ENCODE measurements at regions not wholly inside any gene's neighbourhood (a gene's known extent, or its start where the extent isn't known, plus 50 kb on each side); places are given as distances from the start of the nearest gene placed in this dataset.
"Not testable (repeated sequence)": the region's sequence is repeated elsewhere in the genome, so short reads cannot be mapped to it uniquely, and the experiment has no call there.

GRCh38 chr2:166766220-166766619, 122.1 kb upstream of the XIRP2 start:
- DNase-seq, result no peak
- TF ChIP-seq POLR2A (IDR thresholded peaks at IDR 0.05; ENCODE audit: low read length), result no peak
- no peak for TF ChIP-seq GATA1 (IDR thresholded peaks at IDR 0.05; ENCODE audit: low read depth, low read length)

DNA sequence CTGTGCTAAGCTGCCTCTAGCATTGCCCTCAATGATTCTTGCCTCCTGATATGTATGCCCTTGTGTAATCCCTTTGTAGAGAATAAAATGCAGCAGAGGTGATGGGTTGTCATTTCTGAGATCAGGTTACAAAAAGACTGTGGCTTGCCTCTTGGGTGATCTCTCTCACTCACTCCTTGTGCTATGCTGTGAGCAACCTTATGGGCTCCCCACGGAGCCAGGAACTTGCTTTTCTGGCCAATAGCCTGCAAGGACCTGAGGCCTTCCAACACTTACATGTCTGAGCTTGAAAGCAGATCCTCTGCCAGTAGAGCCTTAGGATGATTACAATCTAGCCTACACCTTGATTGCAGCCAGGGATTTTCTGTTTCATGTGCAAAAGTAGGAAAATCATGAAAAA, 123.1 kb upstream of the XIRP2 start:
- TF ChIP-seq GATA1 (IDR thresholded peaks at IDR 0.05; ENCODE audit: low read depth, low read length) (no peak), POLR2A (IDR thresholded peaks at IDR 0.05; ENCODE audit: low read length) (no peak)
- no peak for DNase-seq

GRCh38 chr2:166764702-166765101, 123.6 kb upstream of the XIRP2 start:
- TF ChIP-seq POLR2A (IDR thresholded peaks at IDR 0.05; ENCODE audit: low read length), result no peak
- no peak for TF ChIP-seq GATA1 (IDR thresholded peaks at IDR 0.05; ENCODE audit: low read depth, low read length)
- DNase-seq, result no peak

- no peak for TF ChIP-seq POLR2A (IDR thresholded peaks at IDR 0.05; ENCODE audit: low read length)
- TF ChIP-seq GATA1 (IDR thresholded peaks at IDR 0.05; ENCODE audit: low read depth, low read length), result no peak
- no peak for DNase-seq
Measured at GRCh38 chr2:166764216-166764615, 124.1 kb upstream of the XIRP2 start.

DNA sequence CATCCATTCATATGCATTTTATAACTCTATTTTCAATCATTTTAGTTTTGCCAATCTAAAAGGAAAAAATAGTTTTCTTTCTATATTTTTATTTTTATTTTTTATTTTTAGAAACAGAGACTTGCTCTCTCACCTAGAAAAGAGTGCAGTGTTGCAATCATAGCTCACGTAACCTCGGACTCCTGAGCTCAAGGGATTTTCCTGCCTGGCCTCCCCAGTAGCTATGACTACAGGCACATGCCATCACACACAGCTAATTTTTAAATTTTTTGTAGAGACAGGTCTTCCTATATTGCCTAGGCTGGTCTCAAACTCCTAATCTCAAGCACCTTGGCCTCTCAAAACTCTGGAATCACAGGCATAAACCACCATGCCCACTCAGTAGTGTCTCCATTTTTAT, 125.5 kb upstream of the XIRP2 start:
- no peak for DNase-seq
- no peak for TF ChIP-seq GATA1 (IDR thresholded peaks at IDR 0.05; ENCODE audit: low read depth, low read length)
- no peak for TF ChIP-seq POLR2A (IDR thresholded peaks at IDR 0.05; ENCODE audit: low read length)

DNA sequence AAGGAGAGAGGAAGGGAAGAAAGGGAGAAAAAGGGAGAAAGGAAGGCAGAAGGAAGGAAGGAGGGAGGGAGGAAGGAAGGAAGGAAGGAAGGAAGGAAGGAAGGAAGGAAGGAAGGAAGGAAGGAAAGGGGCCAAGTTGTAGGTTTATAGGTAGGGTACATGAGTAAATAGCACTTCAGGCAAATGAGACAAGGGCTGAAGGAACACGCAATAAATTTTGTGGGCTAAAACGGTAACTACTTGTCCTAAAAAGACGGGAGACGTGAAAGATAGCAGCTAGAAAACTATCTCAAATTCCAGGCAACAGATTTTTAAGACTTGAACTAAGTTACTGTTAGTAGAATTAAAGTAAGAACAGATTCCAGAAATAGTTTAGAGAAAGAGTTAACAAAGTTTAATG, 129.3 kb upstream of the XIRP2 start:
- DNase-seq, result no peak
- TF ChIP-seq GATA1 (IDR thresholded peaks at IDR 0.05; ENCODE audit: low read depth, low read length) (no peak), POLR2A (IDR thresholded peaks at IDR 0.05; ENCODE audit: low read length) (no peak)

DNA sequence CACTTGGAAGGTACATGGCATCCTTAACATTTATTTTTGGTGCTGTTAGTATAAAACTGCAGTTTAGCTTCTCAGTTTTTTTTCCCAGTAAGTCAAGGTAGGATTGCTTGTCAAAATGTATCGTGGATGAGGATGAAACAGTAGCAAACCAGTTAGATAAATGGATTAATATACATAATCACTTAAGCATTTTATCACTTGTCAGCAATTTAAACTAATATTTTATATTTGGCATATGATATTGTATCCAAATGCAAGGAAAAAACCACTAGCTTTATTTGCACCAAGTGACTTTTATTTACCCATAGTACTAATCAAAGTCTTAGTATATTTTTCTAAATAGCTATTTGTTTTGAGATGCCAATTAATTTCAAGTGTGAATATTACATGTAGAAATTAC, 137.7 kb upstream of the XIRP2 start:
- no peak for TF ChIP-seq POLR2A (IDR thresholded peaks at IDR 0.05; ENCODE audit: low read length)
- TF ChIP-seq GATA1 (IDR thresholded peaks at IDR 0.05; ENCODE audit: low read depth, low read length), result no peak
- DNase-seq, result no peak

DNA sequence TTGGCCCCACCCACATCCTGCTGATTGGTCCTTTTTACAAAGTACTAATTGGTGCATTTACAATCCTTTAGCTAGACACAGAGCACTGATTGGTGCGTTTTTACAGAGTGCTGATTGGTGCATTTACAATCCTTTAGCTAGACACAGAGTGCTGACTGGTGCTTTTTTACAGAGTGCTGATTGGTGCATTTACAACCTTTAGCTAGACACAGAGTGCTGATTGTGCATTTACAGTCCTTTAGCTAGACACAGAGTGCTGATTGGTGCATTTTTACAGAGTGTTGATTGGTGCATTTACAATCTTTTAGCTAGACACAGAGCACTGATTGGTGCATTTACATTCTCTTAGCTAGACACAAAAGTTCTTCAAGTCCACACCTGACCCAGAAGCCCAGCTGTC, 144.2 kb upstream of the XIRP2 start:
- DNase-seq, result not testable (repeated sequence)

GRCh38 chr2:166743482-166743881, 144.8 kb upstream of the XIRP2 start:
- DNase-seq, result peak; percentile 4 to 5

GRCh38 chr2:166727095-166727494, 161.2 kb upstream of the XIRP2 start:
- TF ChIP-seq POLR2A (IDR thresholded peaks at IDR 0.05; ENCODE audit: low read length), result no peak
- TF ChIP-seq GATA1 (IDR thresholded peaks at IDR 0.05; ENCODE audit: low read depth, low read length), result no peak
- DNase-seq, result no peak

DNA sequence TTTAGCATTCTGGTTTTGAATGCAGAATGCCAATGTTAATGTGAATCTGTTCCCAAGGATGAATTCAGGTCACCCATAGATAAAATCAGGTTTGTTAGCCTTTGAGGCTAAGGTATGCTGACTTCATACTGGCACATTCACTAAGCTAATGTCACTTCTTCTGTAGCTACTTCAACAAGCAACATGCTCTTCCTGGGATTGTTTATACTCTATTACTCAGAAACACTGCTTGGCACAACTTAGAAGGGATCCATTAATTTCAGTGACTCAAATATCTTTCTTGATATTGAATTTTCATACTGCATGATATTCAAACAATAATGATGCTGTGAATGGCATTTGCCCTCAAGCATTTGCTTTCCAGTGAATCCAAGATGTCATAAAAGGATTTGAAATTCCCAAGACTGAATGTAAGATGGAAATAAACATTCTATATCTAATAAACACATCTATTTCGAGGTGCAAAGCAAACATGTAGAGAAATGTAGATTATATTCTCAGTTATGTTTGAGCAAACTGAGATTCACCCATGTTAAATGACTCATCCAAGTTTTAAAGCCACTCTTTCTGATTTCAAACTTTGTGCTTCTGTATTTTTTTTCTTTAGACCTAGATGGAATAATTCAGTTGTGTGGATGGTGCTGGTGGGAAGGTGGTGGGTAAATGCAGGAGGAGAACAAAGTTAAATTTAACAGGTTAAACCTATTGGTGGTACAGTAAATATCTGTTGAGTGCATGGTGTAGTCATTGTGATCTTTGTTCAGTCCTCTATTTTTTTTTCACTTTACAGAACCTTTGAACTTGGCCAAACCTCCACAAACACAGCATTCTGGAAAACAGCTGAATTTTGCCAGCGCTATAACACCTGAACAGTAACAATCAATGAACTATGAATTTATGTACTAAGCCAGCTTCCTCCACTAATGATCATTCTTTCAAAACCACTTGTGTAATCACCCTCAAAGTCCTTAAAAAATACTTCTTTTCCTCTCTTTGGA, 162.1 kb upstream of the XIRP2 start:
- TF ChIP-seq GATA1 (IDR thresholded peaks at IDR 0.05; ENCODE audit: low read depth, low read length) (no peak), POLR2A (IDR thresholded peaks at IDR 0.05; ENCODE audit: low read length) (no peak)
- no peak for DNase-seq

GRCh38 chr2:166716968-166717367, 171.3 kb upstream of the XIRP2 start:
- no peak for DNase-seq
- TF ChIP-seq POLR2A (IDR thresholded peaks at IDR 0.05; ENCODE audit: low read length) (no peak), GATA1 (IDR thresholded peaks at IDR 0.05; ENCODE audit: low read depth, low read length) (no peak)

GRCh38 chr2:166700079-166700478, 188.2 kb upstream of the XIRP2 start:
- TF ChIP-seq POLR2A (IDR thresholded peaks at IDR 0.05; ENCODE audit: low read length) (no peak), GATA1 (IDR thresholded peaks at IDR 0.05; ENCODE audit: low read depth, low read length) (no peak)

DNA sequence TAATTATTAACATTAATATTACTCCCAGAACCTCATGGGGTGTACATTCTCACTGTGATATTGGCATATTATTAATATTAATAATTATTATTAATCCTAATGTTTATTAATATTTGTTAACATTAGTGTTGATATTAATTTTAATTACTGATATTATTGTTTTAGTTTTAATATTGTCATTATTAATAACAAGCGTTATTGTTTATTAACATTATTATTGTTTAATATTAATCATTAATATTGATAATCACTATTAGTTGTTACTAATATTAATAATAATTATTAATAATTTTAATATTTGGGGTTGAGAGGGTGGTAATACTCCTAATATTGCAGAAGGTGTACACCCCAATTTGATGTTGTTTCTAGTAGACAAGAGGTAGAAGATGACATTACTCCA, 193.1 kb upstream of the XIRP2 start:
- no peak for DNase-seq

More at GRCh38 chr2:166700079-166700478, 188.2 kb upstream of the XIRP2 start:
- no peak for DNase-seq

GRCh38 chr2:166686057-166686456, 192.0 kb upstream of the SCN7A start:
- DNase-seq, result not testable (repeated sequence)

More for the DNA sequence above, 193.1 kb upstream of the XIRP2 start:
- TF ChIP-seq GATA1 (IDR thresholded peaks at IDR 0.05; ENCODE audit: low read depth, low read length) (no peak), POLR2A (IDR thresholded peaks at IDR 0.05; ENCODE audit: low read length) (no peak)
